Uterus (tissue), 2 donors: ENCODE measurements at regions not wholly inside any gene's neighbourhood (a gene's known extent, or its start where the extent isn't known, plus 50 kb on each side); places are given as distances from the start of the nearest gene placed in this dataset.

Source experiments
- POLR2A ChIP-seq, 2 donors: fragments of 450-650 bp; IDR thresholded peaks; one replicate each; pipeline ENCODE4 v1.6.1; 2016; ENCODE audit warnings: antibody characterized with exemption in 2 of 2, mild to moderate bottlenecking in 1 of 2, moderate library complexity in 1 of 2
- TF ChIP-seq, protein P1 (sequence below), 4 experiments: fragments of 200-600 bp in 2 of 4; fragments of 450-650 bp in 2 of 4; sonication (generic) in 2 of 4; IDR thresholded peaks; one replicate each; pipeline ENCODE4 v1.5.1; 2016 to 2019; ENCODE audit warnings: antibody characterized with exemption in 4 of 4, mild to moderate bottlenecking in 2 of 4, moderate library complexity in 1 of 4

DNA sequence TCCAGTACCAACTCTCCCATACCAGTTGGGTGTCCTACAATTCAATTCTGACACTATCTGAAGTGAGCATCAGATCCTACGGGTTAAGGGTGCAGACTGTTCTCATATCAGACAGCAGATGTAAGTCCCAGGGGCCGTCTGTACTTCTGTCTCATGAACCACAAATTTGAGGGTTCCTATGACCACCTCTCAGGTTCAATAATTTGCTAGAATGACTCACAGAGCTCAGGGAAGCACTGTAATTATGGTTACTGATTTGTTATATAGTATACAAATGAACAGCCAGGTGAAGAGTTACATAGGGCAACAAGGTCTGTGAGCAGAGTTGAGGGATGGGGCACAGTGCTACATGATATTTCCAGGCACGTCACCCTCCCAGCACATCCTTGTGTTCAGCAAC is 499.1 kb downstream of the DMAC1 start:
- TF ChIP-seq POLR2A (IDR thresholded peaks at IDR 0.05) = no peak
- TF ChIP-seq, protein P1, sequence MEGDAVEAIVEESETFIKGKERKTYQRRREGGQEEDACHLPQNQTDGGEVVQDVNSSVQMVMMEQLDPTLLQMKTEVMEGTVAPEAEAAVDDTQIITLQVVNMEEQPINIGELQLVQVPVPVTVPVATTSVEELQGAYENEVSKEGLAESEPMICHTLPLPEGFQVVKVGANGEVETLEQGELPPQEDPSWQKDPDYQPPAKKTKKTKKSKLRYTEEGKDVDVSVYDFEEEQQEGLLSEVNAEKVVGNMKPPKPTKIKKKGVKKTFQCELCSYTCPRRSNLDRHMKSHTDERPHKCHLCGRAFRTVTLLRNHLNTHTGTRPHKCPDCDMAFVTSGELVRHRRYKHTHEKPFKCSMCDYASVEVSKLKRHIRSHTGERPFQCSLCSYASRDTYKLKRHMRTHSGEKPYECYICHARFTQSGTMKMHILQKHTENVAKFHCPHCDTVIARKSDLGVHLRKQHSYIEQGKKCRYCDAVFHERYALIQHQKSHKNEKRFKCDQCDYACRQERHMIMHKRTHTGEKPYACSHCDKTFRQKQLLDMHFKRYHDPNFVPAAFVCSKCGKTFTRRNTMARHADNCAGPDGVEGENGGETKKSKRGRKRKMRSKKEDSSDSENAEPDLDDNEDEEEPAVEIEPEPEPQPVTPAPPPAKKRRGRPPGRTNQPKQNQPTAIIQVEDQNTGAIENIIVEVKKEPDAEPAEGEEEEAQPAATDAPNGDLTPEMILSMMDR (IDR thresholded peaks at IDR 0.05) = no peak
